ENCODE measurements at regions not wholly inside any gene's neighbourhood (a gene's known extent, or its start where the extent isn't known, plus 50 kb on each side); places are given as distances from the start of the nearest gene placed in this dataset.
"Not testable (repeated sequence)": the region's sequence is repeated elsewhere in the genome, so short reads cannot be mapped to it uniquely, and the experiment has no call there.

- peaks cover 75% of the 10 kb centered on the region for H3K27me3 Mint-ChIP-seq
- H3K4me1 Mint-ChIP-seq (ENCODE audit: low read depth), result no peaks in the 10 kb centered on the region
- H3K27ac Mint-ChIP-seq, result no peak overlapping the region
- no peaks in the 10 kb centered on the region for H3K36me3 Mint-ChIP-seq (ENCODE audit: low read depth)
- intact Hi-C loops (cut with micrococcal nuclease), result no loop called here
- H3K4me3 Mint-ChIP-seq, result no peak overlapping the region
- no peaks in the 10 kb centered on the region for H3K9me3 Mint-ChIP-seq
These were observed 83.3 kb upstream of the PAX2 start for GRCh38 chr10:100662067-100662466.

GRCh38 chr10:100664316-100665149 is 80.8 kb upstream of the PAX2 start:
- intact Hi-C loops (cut with micrococcal nuclease), result no loop called here
- no peak overlapping the region for H3K27ac Mint-ChIP-seq

GRCh38 chr10:100666634-100667033 is 78.7 kb upstream of the PAX2 start:
- intact Hi-C loops (cut with micrococcal nuclease); H3K27ac Mint-ChIP-seq; H3K9me3 Mint-ChIP-seq; H3K4me1 Mint-ChIP-seq (ENCODE audit: low read depth); H3K36me3 Mint-ChIP-seq (ENCODE audit: low read depth); H3K4me3 Mint-ChIP-seq: not testable (repeated sequence)
- H3K27me3 Mint-ChIP-seq, result peaks cover 71% of the 10 kb centered on the region

More at GRCh38 chr10:100664316-100665149, 80.8 kb upstream of the PAX2 start:
- Mint-ChIP-seq H3K9me3 (no peaks in the 10 kb centered on the region), H3K27me3 (peaks cover 72% of the 10 kb centered on the region), H3K36me3 (ENCODE audit: low read depth) (no peaks in the 10 kb centered on the region), H3K4me3 (no peak overlapping the region), H3K4me1 (ENCODE audit: low read depth) (no peaks in the 10 kb centered on the region)

GRCh38 chr10:100669616-100670015 is 75.8 kb upstream of the PAX2 start:
- intact Hi-C loops (cut with micrococcal nuclease), result loop anchor here (2.0 kb wide), 1 partner anchor 73 kb away; no protein-coding TSS in a partner anchor
- Mint-ChIP-seq H3K9me3 (no peaks in the 10 kb centered on the region), H3K27ac (no peak overlapping the region)

GRCh38 chr10:100670368-100670767 is 75.0 kb upstream of the PAX2 start:
- Mint-ChIP-seq H3K4me3 (no peak overlapping the region), H3K27ac (no peak overlapping the region), H3K36me3 (ENCODE audit: low read depth) (no peaks in the 10 kb centered on the region), H3K4me1 (ENCODE audit: low read depth) (no peaks in the 10 kb centered on the region), H3K27me3 (peaks cover 65% of the 10 kb centered on the region), H3K9me3 (no peaks in the 10 kb centered on the region)
- intact Hi-C loops (cut with micrococcal nuclease), result loop anchor here (2.0 kb wide), 1 partner anchor 72 kb away; no protein-coding TSS in a partner anchor

More at GRCh38 chr10:100669616-100670015, 75.8 kb upstream of the PAX2 start:
- Mint-ChIP-seq H3K4me3 (no peak overlapping the region), H3K4me1 (ENCODE audit: low read depth) (no peaks in the 10 kb centered on the region), H3K36me3 (ENCODE audit: low read depth) (no peaks in the 10 kb centered on the region), H3K27me3 (peaks cover 70% of the 10 kb centered on the region)

GRCh38 chr10:100670828-100671479 is 74.4 kb upstream of the PAX2 start:
- Mint-ChIP-seq H3K9me3 (no peaks in the 10 kb centered on the region), H3K4me3 (no peak overlapping the region), H3K36me3 (ENCODE audit: low read depth) (no peaks in the 10 kb centered on the region), H3K4me1 (ENCODE audit: low read depth) (no peaks in the 10 kb centered on the region), H3K27ac (no peak overlapping the region), H3K27me3 (peaks cover 70% of the 10 kb centered on the region)
- intact Hi-C loops (cut with micrococcal nuclease), result loop anchor here (2.0 kb wide), 1 partner anchor 72 kb away; no protein-coding TSS in a partner anchor

GRCh38 chr10:100672199-100672598 is 73.2 kb upstream of the PAX2 start:
- no peak overlapping the region for H3K4me3 Mint-ChIP-seq
- no peak overlapping the region for H3K27ac Mint-ChIP-seq
- H3K4me1 Mint-ChIP-seq (ENCODE audit: low read depth), result no peaks in the 10 kb centered on the region
- no peaks in the 10 kb centered on the region for H3K9me3 Mint-ChIP-seq
- no peaks in the 10 kb centered on the region for H3K36me3 Mint-ChIP-seq (ENCODE audit: low read depth)
- intact Hi-C loops (cut with micrococcal nuclease), result no loop called here
- peaks cover 76% of the 10 kb centered on the region for H3K27me3 Mint-ChIP-seq

- Mint-ChIP-seq H3K27ac (no peak overlapping the region), H3K4me1 (ENCODE audit: low read depth) (no peaks in the 10 kb centered on the region), H3K4me3 (no peak overlapping the region), H3K36me3 (ENCODE audit: low read depth) (no peaks in the 10 kb centered on the region), H3K27me3 (peaks cover 68% of the 10 kb centered on the region), H3K9me3 (no peaks in the 10 kb centered on the region)
- intact Hi-C loops (cut with micrococcal nuclease), result no loop called here
These were observed 68.0 kb upstream of the PAX2 start for GRCh38 chr10:100677290-100677945.

GRCh38 chr10:100679327-100679726 is 66.1 kb upstream of the PAX2 start:
- no peaks in the 10 kb centered on the region for H3K4me1 Mint-ChIP-seq (ENCODE audit: low read depth)
- intact Hi-C loops (cut with micrococcal nuclease), result no loop called here
- H3K36me3 Mint-ChIP-seq (ENCODE audit: low read depth), result no peaks in the 10 kb centered on the region
- peaks cover 73% of the 10 kb centered on the region for H3K27me3 Mint-ChIP-seq
- no peaks in the 10 kb centered on the region for H3K9me3 Mint-ChIP-seq
- no peak overlapping the region for H3K27ac Mint-ChIP-seq
- H3K4me3 Mint-ChIP-seq, result no peak overlapping the region

- intact Hi-C loops (cut with micrococcal nuclease), result no loop called here
- no peaks in the 10 kb centered on the region for H3K9me3 Mint-ChIP-seq
- H3K36me3 Mint-ChIP-seq (ENCODE audit: low read depth), result no peaks in the 10 kb centered on the region
- H3K27me3 Mint-ChIP-seq, result peaks cover 84% of the 10 kb centered on the region
- H3K27ac Mint-ChIP-seq, result no peak overlapping the region
- no peak overlapping the region for H3K4me3 Mint-ChIP-seq
- no peaks in the 10 kb centered on the region for H3K4me1 Mint-ChIP-seq (ENCODE audit: low read depth)
These were observed 62.4 kb upstream of the PAX2 start for GRCh38 chr10:100683004-100683403.

GRCh38 chr10:100683545-100684300 is 61.7 kb upstream of the PAX2 start:
- H3K4me3 Mint-ChIP-seq, result no peak overlapping the region
- no peak overlapping the region for H3K27ac Mint-ChIP-seq
- H3K36me3 Mint-ChIP-seq (ENCODE audit: low read depth), result no peaks in the 10 kb centered on the region
- intact Hi-C loops (cut with micrococcal nuclease), result no loop called here
- H3K27me3 Mint-ChIP-seq, result peaks cover 91% of the 10 kb centered on the region
- no peaks in the 10 kb centered on the region for H3K4me1 Mint-ChIP-seq (ENCODE audit: low read depth)
- no peaks in the 10 kb centered on the region for H3K9me3 Mint-ChIP-seq

- Mint-ChIP-seq H3K36me3 (ENCODE audit: low read depth) (no peaks in the 10 kb centered on the region), H3K9me3 (no peaks in the 10 kb centered on the region), H3K27me3 (peaks cover 92% of the 10 kb centered on the region), H3K27ac (no peak overlapping the region), H3K4me1 (ENCODE audit: low read depth) (no peaks in the 10 kb centered on the region), H3K4me3 (no peak overlapping the region)
- intact Hi-C loops (cut with micrococcal nuclease), result no loop called here
These were observed 60.6 kb upstream of the PAX2 start for GRCh38 chr10:100684688-100685235.

- Mint-ChIP-seq H3K27me3 (peaks cover 87% of the 10 kb centered on the region), H3K36me3 (ENCODE audit: low read depth) (no peaks in the 10 kb centered on the region), H3K27ac (no peak overlapping the region), H3K4me1 (ENCODE audit: low read depth) (no peaks in the 10 kb centered on the region), H3K9me3 (no peaks in the 10 kb centered on the region), H3K4me3 (no peak overlapping the region)
- intact Hi-C loops (cut with micrococcal nuclease), result no loop called here
These were observed 60.1 kb upstream of the PAX2 start for GRCh38 chr10:100685331-100685730.

Measured in dendritic cell treated with granulocyte-macrophage colony-stimulating factor and Interleukin-4, amounts not matched to agents 40 ng/mL and 50 ng/mL, for 4 days (primary cell).